ENCODE measurements at regions not wholly inside any gene's neighbourhood (a gene's known extent, or its start where the extent isn't known, plus 50 kb on each side); places are given as distances from the start of the nearest gene placed in this dataset.

GRCh38 chr2:225156853-225157451 is 114.7 kb upstream of the DOCK10 start:
- DNase-seq (ENCODE audit: low spot score) = no peak

- DNase-seq (ENCODE audit: low spot score) = no peak
Observed at GRCh38 chr2:225140723-225141122, 98.5 kb upstream of the DOCK10 start.

GRCh38 chr2:225137971-225138370 is 95.7 kb upstream of the DOCK10 start:
- no peak for DNase-seq (ENCODE audit: low spot score)

GRCh38 chr2:225136552-225136951 is 94.3 kb upstream of the DOCK10 start:
- no peak for DNase-seq (ENCODE audit: low spot score)

GRCh38 chr2:225131898-225132297 is 89.6 kb upstream of the DOCK10 start:
- no peak for DNase-seq (ENCODE audit: low spot score)

GRCh38 chr2:225130093-225130492 is 87.8 kb upstream of the DOCK10 start:
- DNase-seq (ENCODE audit: low spot score) = no peak

GRCh38 chr2:225124311-225125017 is 82.2 kb upstream of the DOCK10 start:
- no peak for DNase-seq (ENCODE audit: low spot score)

GRCh38 chr2:225122583-225123486 is 80.6 kb upstream of the DOCK10 start:
- DNase-seq (ENCODE audit: low spot score) = peak; percentile 46

GRCh38 chr2:225122007-225122406 is 79.7 kb upstream of the DOCK10 start:
- DNase-seq (ENCODE audit: low spot score) = no peak

- no peak for DNase-seq (ENCODE audit: low spot score)
Observed at GRCh38 chr2:225120186-225120585, 77.9 kb upstream of the DOCK10 start.

- no peak for DNase-seq (ENCODE audit: low spot score)
Observed at GRCh38 chr2:225117051-225117716, 74.9 kb upstream of the DOCK10 start.

GRCh38 chr2:225114786-225115323 is 72.6 kb upstream of the DOCK10 start:
- no peak for DNase-seq (ENCODE audit: low spot score)

GRCh38 chr2:225113371-225114015 is 71.2 kb upstream of the DOCK10 start:
- DNase-seq (ENCODE audit: low spot score) = no peak

GRCh38 chr2:225112362-225113126 is 70.3 kb upstream of the DOCK10 start:
- no peak for DNase-seq (ENCODE audit: low spot score)

GRCh38 chr2:225108805-225109204 is 66.5 kb upstream of the DOCK10 start:
- DNase-seq (ENCODE audit: low spot score) = no peak

GRCh38 chr2:225104971-225105370 is 62.7 kb upstream of the DOCK10 start:
- DNase-seq (ENCODE audit: low spot score) = no peak

- DNase-seq (ENCODE audit: low spot score) = no peak
Observed at GRCh38 chr2:225104321-225104720, 62.1 kb upstream of the DOCK10 start.

- DNase-seq (ENCODE audit: low spot score) = no peak
Observed at GRCh38 chr2:225103737-225104141, 61.5 kb upstream of the DOCK10 start.

GRCh38 chr2:225100856-225101294 is 58.6 kb upstream of the DOCK10 start:
- DNase-seq (ENCODE audit: low spot score) = no peak

GRCh38 chr2:225100269-225100668 is 58.0 kb upstream of the DOCK10 start:
- no peak for DNase-seq (ENCODE audit: low spot score)

Data from HT-29 (cell line).